Spleen (tissue), 7 donors: ENCODE measurements at regions not wholly inside any gene's neighbourhood (a gene's known extent, or its start where the extent isn't known, plus 50 kb on each side); places are given as distances from the start of the nearest gene placed in this dataset.

Source experiments
- CTCF ChIP-seq, 11 experiments: fragments of 200-600 bp in 7 of 11; fragments of 450-650 bp in 4 of 11; sonication (generic) in 4 of 11; IDR thresholded peaks in 8 of 11; conservative IDR thresholded peaks in 3 of 11; 1 replicate in 7 of 11; 2 replicates in 4 of 11; pipeline versions ENCODE4 v1.4.0 to v1.8.0; 2016 to 2021; ENCODE audit warnings: antibody characterized with exemption in 11 of 11, inconsistent platforms in 4 of 11, mild to moderate bottlenecking in 1 of 11
- POLR2A ChIP-seq, 3 donors: fragments of 450-650 bp; IDR thresholded peaks; one replicate each; pipeline ENCODE4 v1.5.1; 2017; ENCODE audit warnings: antibody characterized with exemption in 3 of 3, mild to moderate bottlenecking in 1 of 3
- POLR2AphosphoS5 ChIP-seq, 3 donors: sonication (generic); formaldehyde crosslinking; IDR thresholded peaks; one replicate each; pipeline ENCODE4 v1.5.1; 2017; ENCODE audit warnings: antibody characterized with exemption in 3 of 3
- donor health status: DM: no; HTN: no; CAD: no; lungs with moderate emphysema.
- donor health status: DM: no; HTN: no; CAD: no.
- donor health status: DM: no; HTN: no; CAD: no.

GRCh38 chr12:115132145-115132544 is 448.2 kb upstream of the TBX3 start:
- TF ChIP-seq CTCF (IDR thresholded peaks at IDR 0.05 in 8 of 11, conservative IDR thresholded peaks at IDR 0.05 in 3 of 11) (no peak), POLR2A (IDR thresholded peaks at IDR 0.05) (no peak), POLR2AphosphoS5 (IDR thresholded peaks at IDR 0.05) (no peak)
